Adrenal gland (tissue), 5 donors: ENCODE measurements at regions not wholly inside any gene's neighbourhood (a gene's known extent, or its start where the extent isn't known, plus 50 kb on each side); places are given as distances from the start of the nearest gene placed in this dataset.

Experiments used
- POLR2A ChIP-seq, 2 donors: fragments of 450-650 bp; IDR thresholded peaks; one replicate each; pipeline ENCODE4 v1.6.1; 2017; ENCODE audit warnings: antibody characterized with exemption in 2 of 2, mild to moderate bottlenecking in 2 of 2, moderate library complexity in 1 of 2
- TF ChIP-seq, protein P1 (sequence below), 6 experiments: fragments of 450-650 bp in 4 of 6; fragments of 200-600 bp in 2 of 6; sonication (generic) in 1 of 6; IDR thresholded peaks; 1 replicate in 5 of 6; 2 replicates in 1 of 6; pipeline versions ENCODE4 v1.5.1 to v1.8.0; 2016 to 2021; ENCODE audit warnings: antibody characterized with exemption in 6 of 6, mild to moderate bottlenecking in 2 of 6, moderate library complexity in 1 of 6
- donor health status: DM: no; HTN: no; CAD: no.

DNA sequence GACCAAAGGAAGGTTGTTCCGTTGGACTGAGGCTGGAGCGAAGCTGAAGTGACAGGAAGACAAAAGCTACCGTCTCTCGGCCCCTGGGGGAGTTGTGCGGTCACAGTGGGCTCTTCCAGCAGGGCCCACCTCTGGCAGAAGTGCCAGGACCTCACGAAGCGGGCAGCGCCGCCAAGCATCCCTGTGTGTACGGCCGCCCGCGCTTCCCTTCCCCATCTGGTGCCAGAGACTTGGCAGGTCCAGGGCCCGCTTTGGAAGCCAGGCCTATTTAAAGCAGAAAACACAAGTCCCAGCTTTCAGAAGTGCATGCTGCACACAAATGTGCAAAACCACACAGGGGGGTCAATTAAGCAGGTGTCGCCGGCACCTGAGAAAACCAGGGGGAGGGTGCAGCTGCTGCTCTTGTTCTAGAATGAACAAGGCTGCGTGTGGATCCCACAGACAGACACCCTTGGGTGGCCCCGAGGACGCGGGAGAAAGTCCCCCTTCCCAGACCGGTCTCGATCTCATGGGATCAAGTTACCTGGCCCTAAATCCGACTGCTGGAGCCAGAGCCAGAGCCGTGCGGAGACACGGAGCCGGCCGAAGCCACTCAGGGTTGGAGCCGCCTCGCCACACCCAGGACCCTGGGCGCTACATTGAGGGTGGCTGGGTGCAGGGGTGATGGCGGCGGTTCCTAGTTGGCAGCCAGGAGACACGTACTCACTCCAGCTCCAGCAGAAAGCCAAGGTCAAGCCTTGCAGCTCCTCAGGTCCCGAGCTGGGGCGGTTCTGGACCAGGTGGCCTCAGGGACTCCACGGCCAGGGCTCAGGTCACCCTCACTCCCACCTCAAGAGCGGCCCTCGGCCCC lies 51.8 kb upstream of the PPP2R2D start:
- TF ChIP-seq, protein P1, sequence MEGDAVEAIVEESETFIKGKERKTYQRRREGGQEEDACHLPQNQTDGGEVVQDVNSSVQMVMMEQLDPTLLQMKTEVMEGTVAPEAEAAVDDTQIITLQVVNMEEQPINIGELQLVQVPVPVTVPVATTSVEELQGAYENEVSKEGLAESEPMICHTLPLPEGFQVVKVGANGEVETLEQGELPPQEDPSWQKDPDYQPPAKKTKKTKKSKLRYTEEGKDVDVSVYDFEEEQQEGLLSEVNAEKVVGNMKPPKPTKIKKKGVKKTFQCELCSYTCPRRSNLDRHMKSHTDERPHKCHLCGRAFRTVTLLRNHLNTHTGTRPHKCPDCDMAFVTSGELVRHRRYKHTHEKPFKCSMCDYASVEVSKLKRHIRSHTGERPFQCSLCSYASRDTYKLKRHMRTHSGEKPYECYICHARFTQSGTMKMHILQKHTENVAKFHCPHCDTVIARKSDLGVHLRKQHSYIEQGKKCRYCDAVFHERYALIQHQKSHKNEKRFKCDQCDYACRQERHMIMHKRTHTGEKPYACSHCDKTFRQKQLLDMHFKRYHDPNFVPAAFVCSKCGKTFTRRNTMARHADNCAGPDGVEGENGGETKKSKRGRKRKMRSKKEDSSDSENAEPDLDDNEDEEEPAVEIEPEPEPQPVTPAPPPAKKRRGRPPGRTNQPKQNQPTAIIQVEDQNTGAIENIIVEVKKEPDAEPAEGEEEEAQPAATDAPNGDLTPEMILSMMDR (IDR thresholded peaks at IDR 0.05) = no peak
- TF ChIP-seq POLR2A (IDR thresholded peaks at IDR 0.05) = no peak
